ENCODE measurements at regions not wholly inside any gene's neighbourhood (a gene's known extent, or its start where the extent isn't known, plus 50 kb on each side); places are given as distances from the start of the nearest gene placed in this dataset.

DNA sequence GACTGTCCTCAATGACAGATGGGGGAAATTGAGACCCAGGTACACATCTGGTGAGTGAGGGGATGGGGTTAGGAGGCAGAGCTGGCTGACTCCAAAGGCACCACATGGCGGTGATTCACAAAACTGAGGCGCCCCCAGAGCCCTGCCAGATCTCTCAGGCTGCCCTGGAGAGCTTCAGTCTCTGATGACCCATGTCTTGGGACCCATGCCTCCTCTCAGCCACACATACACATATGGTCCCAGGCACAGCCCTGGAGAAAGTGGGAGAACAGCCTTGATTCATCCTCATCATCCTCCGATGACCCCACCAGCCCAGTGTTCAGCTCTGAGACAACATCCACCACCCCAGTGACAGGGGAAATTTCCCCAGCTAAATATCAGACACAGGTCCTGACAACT is 426.0 kb downstream of the RPS24 start:
- no CpG with 5 or more reads among the region's 3 CpGs for WGBS, 2 donors (ENCODE audit: extremely low coverage in 2 of 2, insufficient read length in 2 of 2, insufficient replicate concordance in 1 of 2)
- H3K14ac ChIP-seq (ENCODE audit: low read length), result no peak overlapping the region
- H3K36me3 ChIP-seq (replicated peaks in 1 of 2; ENCODE audit: control insufficient read depth in 2 of 2, insufficient read depth in 2 of 2, low read length in 2 of 2), result no peaks in the 10 kb centered on the region
- H3K18ac ChIP-seq (ENCODE audit: low read length), result peak overlapping the region; percentile 17
- H2AFZ ChIP-seq (ENCODE audit: low read length), result no peak overlapping the region
- H2BK5ac ChIP-seq (ENCODE audit: low read length), result no peak overlapping the region
- H2AK5ac ChIP-seq (ENCODE audit: low read depth, low read length), result no peak overlapping the region
- H2BK12ac ChIP-seq (ENCODE audit: low read length), result no peak overlapping the region
- no peaks in the 10 kb centered on the region for H3K79me1 ChIP-seq (ENCODE audit: low read depth, low read length)
- no peaks in the 10 kb centered on the region for H3K9me3 ChIP-seq (replicated peaks in 1 of 2; ENCODE audit: control insufficient read depth in 2 of 2, insufficient read depth in 1 of 2, low read depth in 1 of 2, low read length in 2 of 2)
- H2BK120ac ChIP-seq (ENCODE audit: low read depth, low read length), result no peak overlapping the region
- H3K9ac ChIP-seq (ENCODE audit: low read depth, low read length, poor library complexity), result no peak overlapping the region
- no peak overlapping the region for H3K4me3 ChIP-seq (ENCODE audit: low read length in 2 of 2)
- H3K27ac ChIP-seq (replicated peaks; ENCODE audit: low read length), result no peak overlapping the region
- H4K91ac ChIP-seq (ENCODE audit: low read depth, low read length, poor library complexity), result no peak overlapping the region
- H2BK15ac ChIP-seq (ENCODE audit: low read length), result no peak overlapping the region
- no peak overlapping the region for H3K4me2 ChIP-seq (ENCODE audit: insufficient read depth, low read length, poor library complexity, severe bottlenecking)
- no peak for DNase-seq (ENCODE audit: low spot score)
- no peak overlapping the region for H4K8ac ChIP-seq (ENCODE audit: low read depth, low read length)
- H3K27me3 ChIP-seq (ENCODE audit: control insufficient read depth in 3 of 3, insufficient read depth in 3 of 3, low read depth in 1 of 3, low read length in 3 of 3), result peaks cover 0 to 2% (median 0%) of the 10 kb centered on the region in 3 experiments
- peaks cover 5 to 14% of the 10 kb centered on the region in 2 donors for H3K4me1 ChIP-seq (ENCODE audit: control insufficient read depth in 2 of 2, insufficient read depth in 1 of 2, low read depth in 1 of 2, low read length in 2 of 2)
- H3K4ac ChIP-seq (ENCODE audit: low read length), result no peak overlapping the region
- no peak overlapping the region for H3K23ac ChIP-seq (ENCODE audit: low read depth, low read length, poor library complexity)

DNA sequence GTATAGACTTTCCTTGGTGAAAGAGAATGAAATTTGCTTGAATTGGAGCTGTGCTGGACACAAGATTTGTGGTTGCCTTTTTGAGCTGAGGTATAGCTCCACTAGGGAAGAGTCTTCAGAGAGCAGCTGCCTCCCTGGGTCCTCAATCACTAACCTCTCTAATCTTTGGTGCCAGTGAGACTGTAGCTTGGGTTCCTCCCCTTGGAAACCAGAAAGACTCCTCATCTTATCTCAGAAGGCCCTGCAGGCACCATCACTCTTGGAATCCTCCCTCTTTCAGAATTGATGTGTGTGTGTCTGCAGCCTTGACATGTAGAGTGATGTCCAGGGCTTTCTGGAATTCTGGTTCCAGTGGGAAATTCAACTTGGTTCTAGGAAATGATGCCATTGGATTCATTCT is 426.5 kb downstream of the RPS24 start:
- no peak overlapping the region for H2AK5ac ChIP-seq (ENCODE audit: low read depth, low read length)
- H3K9me3 ChIP-seq (replicated peaks in 1 of 2; ENCODE audit: control insufficient read depth in 2 of 2, insufficient read depth in 1 of 2, low read depth in 1 of 2, low read length in 2 of 2), result no peaks in the 10 kb centered on the region
- no peak overlapping the region for H3K4me2 ChIP-seq (ENCODE audit: insufficient read depth, low read length, poor library complexity, severe bottlenecking)
- H3K23ac ChIP-seq (ENCODE audit: low read depth, low read length, poor library complexity), result no peak overlapping the region
- peaks cover 0 to 2% (median 0%) of the 10 kb centered on the region in 3 experiments for H3K27me3 ChIP-seq (ENCODE audit: control insufficient read depth in 3 of 3, insufficient read depth in 3 of 3, low read depth in 1 of 3, low read length in 3 of 3)
- H3K14ac ChIP-seq (ENCODE audit: low read length), result no peak overlapping the region
- H3K79me1 ChIP-seq (ENCODE audit: low read depth, low read length), result no peaks in the 10 kb centered on the region
- H3K4me3 ChIP-seq (ENCODE audit: low read length in 2 of 2), result no peak overlapping the region
- H3K18ac ChIP-seq (ENCODE audit: low read length), result no peak overlapping the region
- no peaks in the 10 kb centered on the region for H3K36me3 ChIP-seq (replicated peaks in 1 of 2; ENCODE audit: control insufficient read depth in 2 of 2, insufficient read depth in 2 of 2, low read length in 2 of 2)
- no peak overlapping the region for H2BK12ac ChIP-seq (ENCODE audit: low read length)
- H2BK120ac ChIP-seq (ENCODE audit: low read depth, low read length), result no peak overlapping the region
- no peak overlapping the region for H2AFZ ChIP-seq (ENCODE audit: low read length)
- no peak overlapping the region for H2BK5ac ChIP-seq (ENCODE audit: low read length)
- H3K9ac ChIP-seq (ENCODE audit: low read depth, low read length, poor library complexity), result no peak overlapping the region
- no peak overlapping the region for H2BK15ac ChIP-seq (ENCODE audit: low read length)
- no peak overlapping the region for H4K91ac ChIP-seq (ENCODE audit: low read depth, low read length, poor library complexity)
- H3K27ac ChIP-seq (replicated peaks; ENCODE audit: low read length), result no peak overlapping the region
- peaks cover 9 to 13% of the 10 kb centered on the region in 2 donors for H3K4me1 ChIP-seq (ENCODE audit: control insufficient read depth in 2 of 2, insufficient read depth in 1 of 2, low read depth in 1 of 2, low read length in 2 of 2)
- no peak overlapping the region for H4K8ac ChIP-seq (ENCODE audit: low read depth, low read length)
- DNase-seq (ENCODE audit: low spot score), result no peak
- H3K4ac ChIP-seq (ENCODE audit: low read length), result no peak overlapping the region

DNA sequence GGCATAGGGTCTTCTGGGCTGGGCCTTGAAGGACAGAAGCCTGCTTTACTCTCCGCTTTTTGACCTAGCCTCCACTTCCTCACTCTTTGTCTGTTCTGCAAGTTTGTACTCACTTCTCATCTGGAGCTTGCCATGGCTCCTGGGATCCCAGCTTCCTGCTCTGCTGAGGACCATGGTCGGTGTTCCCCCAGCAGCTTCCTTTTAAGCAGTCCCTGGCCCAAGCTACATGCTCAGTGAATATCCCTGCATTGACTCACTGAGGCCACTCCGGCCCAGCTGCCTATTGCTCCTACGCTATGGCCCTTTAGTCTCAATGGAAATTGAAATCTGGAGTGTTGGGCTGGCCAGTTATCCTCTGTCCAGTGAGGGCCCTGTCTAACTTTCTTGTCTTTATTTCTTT is 427.7 kb downstream of the RPS24 start:
- no peak for DNase-seq (ENCODE audit: low spot score)
- Histone ChIP-seq H3K27me3 (ENCODE audit: control insufficient read depth in 3 of 3, insufficient read depth in 3 of 3, low read depth in 1 of 3, low read length in 3 of 3) (peaks cover 0 to 2% (median 0%) of the 10 kb centered on the region in 3 experiments), H3K4me2 (ENCODE audit: insufficient read depth, low read length, poor library complexity, severe bottlenecking) (no peak overlapping the region), H4K91ac (ENCODE audit: low read depth, low read length, poor library complexity) (no peak overlapping the region), H2BK12ac (ENCODE audit: low read length) (no peak overlapping the region), H2BK15ac (ENCODE audit: low read length) (no peak overlapping the region), H3K14ac (ENCODE audit: low read length) (no peak overlapping the region), H3K27ac (replicated peaks; ENCODE audit: low read length) (no peak overlapping the region), H3K4me3 (ENCODE audit: low read length in 2 of 2) (no peak overlapping the region), H3K9me3 (replicated peaks in 1 of 2; ENCODE audit: control insufficient read depth in 2 of 2, insufficient read depth in 1 of 2, low read depth in 1 of 2, low read length in 2 of 2) (no peaks in the 10 kb centered on the region), H4K8ac (ENCODE audit: low read depth, low read length) (no peak overlapping the region), H3K4ac (ENCODE audit: low read length) (no peak overlapping the region), H3K36me3 (replicated peaks in 1 of 2; ENCODE audit: control insufficient read depth in 2 of 2, insufficient read depth in 2 of 2, low read length in 2 of 2) (no peaks in the 10 kb centered on the region), H2BK120ac (ENCODE audit: low read depth, low read length) (no peak overlapping the region), H3K18ac (ENCODE audit: low read length) (no peak overlapping the region), H3K9ac (ENCODE audit: low read depth, low read length, poor library complexity) (no peak overlapping the region), H2BK5ac (ENCODE audit: low read length) (no peak overlapping the region), H2AK5ac (ENCODE audit: low read depth, low read length) (no peak overlapping the region), H3K79me1 (ENCODE audit: low read depth, low read length) (no peaks in the 10 kb centered on the region), H3K4me1 (ENCODE audit: control insufficient read depth in 2 of 2, insufficient read depth in 1 of 2, low read depth in 1 of 2, low read length in 2 of 2) (peaks cover 14 to 16% of the 10 kb centered on the region in 2 donors), H2AFZ (ENCODE audit: low read length) (no peak overlapping the region), H3K23ac (ENCODE audit: low read depth, low read length, poor library complexity) (no peak overlapping the region)
- WGBS, 2 donors (ENCODE audit: extremely low coverage in 2 of 2, insufficient read length in 2 of 2, insufficient replicate concordance in 1 of 2), result no CpG with 5 or more reads among the region's 4 CpGs

- Histone ChIP-seq H3K27ac (replicated peaks; ENCODE audit: low read length) (no peak overlapping the region), H2AFZ (ENCODE audit: low read length) (no peak overlapping the region), H4K91ac (ENCODE audit: low read depth, low read length, poor library complexity) (no peak overlapping the region), H2AK5ac (ENCODE audit: low read depth, low read length) (no peak overlapping the region), H3K4me3 (ENCODE audit: low read length in 2 of 2) (no peak overlapping the region), H2BK120ac (ENCODE audit: low read depth, low read length) (peak overlapping the region; percentile 29), H2BK12ac (ENCODE audit: low read length) (no peak overlapping the region), H3K4me2 (ENCODE audit: insufficient read depth, low read length, poor library complexity, severe bottlenecking) (no peak overlapping the region), H2BK15ac (ENCODE audit: low read length) (peak overlapping the region; percentile 12), H3K9me3 (replicated peaks in 1 of 2; ENCODE audit: control insufficient read depth in 2 of 2, insufficient read depth in 1 of 2, low read depth in 1 of 2, low read length in 2 of 2) (no peaks in the 10 kb centered on the region), H3K4ac (ENCODE audit: low read length) (no peak overlapping the region), H2BK5ac (ENCODE audit: low read length) (no peak overlapping the region), H3K79me1 (ENCODE audit: low read depth, low read length) (no peaks in the 10 kb centered on the region), H3K36me3 (replicated peaks in 1 of 2; ENCODE audit: control insufficient read depth in 2 of 2, insufficient read depth in 2 of 2, low read length in 2 of 2) (no peaks in the 10 kb centered on the region), H3K4me1 (ENCODE audit: control insufficient read depth in 2 of 2, insufficient read depth in 1 of 2, low read depth in 1 of 2, low read length in 2 of 2) (peaks cover 14 to 16% of the 10 kb centered on the region in 2 donors), H4K8ac (ENCODE audit: low read depth, low read length) (no peak overlapping the region), H3K18ac (ENCODE audit: low read length) (no peak overlapping the region), H3K9ac (ENCODE audit: low read depth, low read length, poor library complexity) (no peak overlapping the region), H3K23ac (ENCODE audit: low read depth, low read length, poor library complexity) (no peak overlapping the region), H3K27me3 (ENCODE audit: control insufficient read depth in 3 of 3, insufficient read depth in 3 of 3, low read depth in 1 of 3, low read length in 3 of 3) (peaks cover 0 to 2% (median 0%) of the 10 kb centered on the region in 3 experiments), H3K14ac (ENCODE audit: low read length) (no peak overlapping the region)
- WGBS, 2 donors (ENCODE audit: extremely low coverage in 2 of 2, insufficient read length in 2 of 2, insufficient replicate concordance in 1 of 2), result no CpG with 5 or more reads among the region's 4 CpGs
- no peak for DNase-seq (ENCODE audit: low spot score)
Measured at GRCh38 chr10:78462176-78462575, 428.5 kb downstream of the RPS24 start.

All from neuronal stem cell (in vitro differentiated cells).